22Rv1 (cell line): ENCODE measurements at regions not wholly inside any gene's neighbourhood (a gene's known extent, or its start where the extent isn't known, plus 50 kb on each side); places are given as distances from the start of the nearest gene placed in this dataset.

Source experiments
- H3K27ac ChIP-seq: fragments of 450-650 bp; 2 replicates; pipeline ENCODE4 v1.5.1; 2017
- CTCF ChIP-seq: fragments of 450-650 bp; IDR thresholded peaks from 2 replicates; pipeline ENCODE4 v1.5.1; 2017; ENCODE audit warnings: mild to moderate bottlenecking
- ZFX ChIP-seq: fragments of 450-650 bp; IDR thresholded peaks from 2 replicates; pipeline ENCODE4 v1.6.1; 2017; ENCODE audit warnings: antibody characterized with exemption, borderline replicate concordance

- TF ChIP-seq CTCF = no peak
- no peak for TF ChIP-seq ZFX
- no peak overlapping the region for H3K27ac ChIP-seq
Observed at GRCh38 chr15:96595951-96596350, 265.5 kb downstream of the NR2F2 start.

GRCh38 chr15:96598514-96598913 lies 268.0 kb downstream of the NR2F2 start:
- TF ChIP-seq CTCF (no peak), ZFX (no peak)
- H3K27ac ChIP-seq = no peak overlapping the region

- H3K27ac ChIP-seq = no peak overlapping the region
- TF ChIP-seq CTCF (no peak), ZFX (no peak)
Observed at GRCh38 chr15:96599268-96599667, 268.8 kb downstream of the NR2F2 start.

- no peak overlapping the region for H3K27ac ChIP-seq
- TF ChIP-seq CTCF (no peak), ZFX (no peak)
Observed at GRCh38 chr15:96600350-96600749, 269.9 kb downstream of the NR2F2 start.

GRCh38 chr15:96606617-96607016 lies 276.1 kb downstream of the NR2F2 start:
- TF ChIP-seq ZFX = no peak
- TF ChIP-seq CTCF = no peak
- no peak overlapping the region for H3K27ac ChIP-seq

- TF ChIP-seq CTCF = no peak
- no peak for TF ChIP-seq ZFX
- H3K27ac ChIP-seq = no peak overlapping the region
Observed at GRCh38 chr15:96610757-96611156, 280.3 kb downstream of the NR2F2 start.

- no peak overlapping the region for H3K27ac ChIP-seq
- TF ChIP-seq CTCF (no peak), ZFX (no peak)
Observed at GRCh38 chr15:96612917-96613316, 282.4 kb downstream of the NR2F2 start.
